ENCODE measurements at regions not wholly inside any gene's neighbourhood (a gene's known extent, or its start where the extent isn't known, plus 50 kb on each side); places are given as distances from the start of the nearest gene placed in this dataset.

GRCh38 chr16:65846210-65846602, 520.3 kb upstream of the CDH5 start:
- Histone ChIP-seq H3K27ac (ENCODE audit: low read length in 2 of 2) (no peak overlapping the region), H3K9ac (ENCODE audit: low read length) (no peak overlapping the region), H3K36me3 (replicated peaks in 1 of 2; ENCODE audit: control extremely low read depth in 1 of 2, control insufficient read depth in 1 of 2, extremely low read depth in 1 of 2, insufficient read depth in 2 of 2, low read length in 1 of 2) (no peaks in the 10 kb centered on the region), H3K4me3 (ENCODE audit: control extremely low read depth in 1 of 5, extremely low read depth in 1 of 5, insufficient read depth in 1 of 5, low read depth in 2 of 5, low read length in 4 of 5) (no peak overlapping the region), H3K27me3 (replicated peaks in 1 of 4; ENCODE audit: control extremely low read depth in 1 of 4, control insufficient read depth in 3 of 4, insufficient read depth in 4 of 4, low read length in 3 of 4) (no peaks in the 10 kb centered on the region), H3K9me3 (ENCODE audit: control extremely low read depth in 1 of 3, control insufficient read depth in 2 of 3, insufficient read depth in 1 of 3, low read length in 2 of 3) (no peaks in the 10 kb centered on the region), H4K20me1 (ENCODE audit: control insufficient read depth, insufficient read depth, low read length, poor library complexity, severe bottlenecking) (no peaks in the 10 kb centered on the region), H3K4me1 (ENCODE audit: control insufficient read depth in 2 of 2, insufficient read depth in 2 of 2, low read length in 2 of 2) (no peaks in the 10 kb centered on the region), H3K4me2 (replicated peaks; ENCODE audit: low read depth, low read length, poor library complexity, severe bottlenecking) (no peak overlapping the region), H3K79me2 (ENCODE audit: control insufficient read depth, insufficient read depth, low read length) (no peaks in the 10 kb centered on the region), H2AFZ (ENCODE audit: insufficient read depth, low read depth, low read length, poor library complexity, severe bottlenecking) (no peak overlapping the region)
- Mint-ChIP-seq H3K9me3 (ENCODE audit: insufficient read depth) (no peaks in the 10 kb centered on the region), H3K4me3 (no peak overlapping the region), H3K27me3 (no peaks in the 10 kb centered on the region), H3K27ac (no peak overlapping the region), H3K4me1 (no peaks in the 10 kb centered on the region)
- DNase-seq (no peak), ATAC-seq (ENCODE audit: low read depth) (no peak)
- intact Hi-C loops (cut with micrococcal nuclease), result no loop called here
- POLR2A ChIA-PET, result no interaction called here
- WGBS (ENCODE audit: insufficient coverage), result 82% methylated on average over 1 of the region's 1 CpG
- TF ChIP-seq EZH2 (IDR thresholded peaks at IDR 0.05; ENCODE audit: borderline replicate concordance, insufficient read depth, low read depth, low read length, poor library complexity, severe bottlenecking) (no peak), CTCF (IDR thresholded peaks at IDR 0.05) (no peak)
- CTCF ChIA-PET, result no interaction called here

DNA sequence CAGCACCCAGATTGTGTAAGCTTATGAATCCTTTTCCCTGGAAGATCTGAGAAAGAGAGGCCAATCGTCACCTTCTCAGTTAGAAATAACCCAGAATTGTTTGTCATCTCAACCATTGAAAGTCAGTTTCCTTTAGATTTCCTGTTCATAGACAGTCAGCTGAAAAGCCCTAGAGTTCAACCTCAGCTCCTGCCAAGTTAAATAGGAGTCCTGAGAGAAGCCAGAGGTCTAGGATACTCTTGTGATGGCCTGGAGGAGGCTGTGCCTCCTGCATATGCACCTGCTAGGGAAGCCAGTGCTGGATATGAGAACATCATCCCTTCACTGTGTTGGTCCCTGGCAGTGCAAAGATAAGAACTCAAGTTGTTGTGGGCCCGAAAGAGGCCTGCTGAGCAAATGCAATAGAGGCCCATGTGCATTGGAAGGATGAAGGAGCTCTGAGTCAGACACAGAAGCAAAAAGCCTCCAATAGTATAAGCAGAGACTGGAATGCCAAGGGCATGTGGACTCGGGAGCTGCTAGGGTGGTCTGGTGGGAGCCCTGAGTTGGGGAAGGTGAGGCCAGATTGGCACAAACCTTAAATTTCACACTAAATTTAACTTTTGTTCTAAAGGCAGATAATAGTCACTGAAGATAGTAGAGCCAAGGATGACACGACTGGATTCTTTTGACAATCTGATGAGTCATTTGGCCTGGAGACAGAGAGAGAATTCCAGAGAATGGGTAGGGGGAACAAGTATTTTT, 520.9 kb upstream of the CDH5 start:
- Histone ChIP-seq H3K4me2 (replicated peaks; ENCODE audit: low read depth, low read length, poor library complexity, severe bottlenecking) (no peak overlapping the region), H3K9ac (ENCODE audit: low read length) (no peak overlapping the region), H3K36me3 (replicated peaks in 1 of 2; ENCODE audit: control extremely low read depth in 1 of 2, control insufficient read depth in 1 of 2, extremely low read depth in 1 of 2, insufficient read depth in 2 of 2, low read length in 1 of 2) (no peaks in the 10 kb centered on the region), H4K20me1 (ENCODE audit: control insufficient read depth, insufficient read depth, low read length, poor library complexity, severe bottlenecking) (no peaks in the 10 kb centered on the region), H3K4me1 (ENCODE audit: control insufficient read depth in 2 of 2, insufficient read depth in 2 of 2, low read length in 2 of 2) (no peaks in the 10 kb centered on the region), H2AFZ (ENCODE audit: insufficient read depth, low read depth, low read length, poor library complexity, severe bottlenecking) (no peak overlapping the region), H3K27me3 (replicated peaks in 1 of 4; ENCODE audit: control extremely low read depth in 1 of 4, control insufficient read depth in 3 of 4, insufficient read depth in 4 of 4, low read length in 3 of 4) (no peaks in the 10 kb centered on the region), H3K9me3 (ENCODE audit: control extremely low read depth in 1 of 3, control insufficient read depth in 2 of 3, insufficient read depth in 1 of 3, low read length in 2 of 3) (no peaks in the 10 kb centered on the region), H3K27ac (ENCODE audit: low read length in 2 of 2) (no peak overlapping the region), H3K79me2 (ENCODE audit: control insufficient read depth, insufficient read depth, low read length) (no peaks in the 10 kb centered on the region), H3K4me3 (ENCODE audit: control extremely low read depth in 1 of 5, extremely low read depth in 1 of 5, insufficient read depth in 1 of 5, low read depth in 2 of 5, low read length in 4 of 5) (no peak overlapping the region)
- no peaks in the 10 kb centered on the region for H3K4me1 Mint-ChIP-seq
- H3K27ac Mint-ChIP-seq, result no peak overlapping the region
- CTCF ChIA-PET, result no interaction called here
- DNase-seq (no peak), ATAC-seq (ENCODE audit: low read depth) (no peak)
- POLR2A ChIA-PET, result no interaction called here
- no peak overlapping the region for H3K4me3 Mint-ChIP-seq
- intact Hi-C loops (cut with micrococcal nuclease), result no loop called here
- TF ChIP-seq CTCF (IDR thresholded peaks at IDR 0.05) (no peak), EZH2 (IDR thresholded peaks at IDR 0.05; ENCODE audit: borderline replicate concordance, insufficient read depth, low read depth, low read length, poor library complexity, severe bottlenecking) (no peak)
- no peaks in the 10 kb centered on the region for H3K9me3 Mint-ChIP-seq (ENCODE audit: insufficient read depth)
- H3K27me3 Mint-ChIP-seq, result no peaks in the 10 kb centered on the region
- WGBS (ENCODE audit: insufficient coverage), result 81% methylated on average over 3 of the region's 4 CpGs
